ENCODE measurements at regions not wholly inside any gene's neighbourhood (a gene's known extent, or its start where the extent isn't known, plus 50 kb on each side); places are given as distances from the start of the nearest gene placed in this dataset.

GRCh38 chr21:43304206-43304605 is 122.7 kb downstream of the SIK1 start:
- intact Hi-C loops (cut with micrococcal nuclease), result no loop called here
- no peaks in the 10 kb centered on the region for H3K9me3 Mint-ChIP-seq (ENCODE audit: unreplicated experiment)
- ChIA-PET POLR2A (no interaction called here), CTCF (no interaction called here)
- peaks cover 26% of the 10 kb centered on the region for H3K4me1 Mint-ChIP-seq (ENCODE audit: insufficient read depth, unreplicated experiment)
- no peak for DNase-seq (ENCODE audit: unreplicated experiment)
- no peak overlapping the region for H3K4me3 Mint-ChIP-seq (ENCODE audit: unreplicated experiment)
- TF ChIP-seq CTCF (IDR thresholded peaks at IDR 0.05; ENCODE audit: unreplicated experiment), result no peak
- peaks cover 7% of the 10 kb centered on the region for H3K36me3 Mint-ChIP-seq (ENCODE audit: insufficient read depth, unreplicated experiment)
- BruUV-seq (replicated peaks), result no TSS peak
- no peaks in the 10 kb centered on the region for H3K27me3 Mint-ChIP-seq (ENCODE audit: insufficient read depth, unreplicated experiment)
- H3K27ac Mint-ChIP-seq (ENCODE audit: low read depth, unreplicated experiment), result peak overlapping the region; percentile 71

- no peak for TF ChIP-seq CTCF (IDR thresholded peaks at IDR 0.05; ENCODE audit: unreplicated experiment)
- peak overlapping the region; percentile 71 for H3K27ac Mint-ChIP-seq (ENCODE audit: low read depth, unreplicated experiment)
- H3K9me3 Mint-ChIP-seq (ENCODE audit: unreplicated experiment), result no peaks in the 10 kb centered on the region
- CTCF ChIA-PET, result interaction anchor here (0.6 to 0.8 kb wide), 2 partner anchors 10 to 1374 kb away, joined by 3 read pairs; no protein-coding TSS in a partner anchor
- intact Hi-C loops (cut with micrococcal nuclease), result no loop called here
- POLR2A ChIA-PET, result no interaction called here
- no peak for DNase-seq (ENCODE audit: unreplicated experiment)
- H3K4me3 Mint-ChIP-seq (ENCODE audit: unreplicated experiment), result no peak overlapping the region
- H3K36me3 Mint-ChIP-seq (ENCODE audit: insufficient read depth, unreplicated experiment), result peaks cover 7% of the 10 kb centered on the region
- peaks cover 26% of the 10 kb centered on the region for H3K4me1 Mint-ChIP-seq (ENCODE audit: insufficient read depth, unreplicated experiment)
- no peaks in the 10 kb centered on the region for H3K27me3 Mint-ChIP-seq (ENCODE audit: insufficient read depth, unreplicated experiment)
- no TSS peak for BruUV-seq (replicated peaks)
Measured at GRCh38 chr21:43303275-43304178, 123.4 kb downstream of the SIK1 start.

GRCh38 chr21:43302769-43303168 is 124.2 kb downstream of the SIK1 start:
- DNase-seq (ENCODE audit: unreplicated experiment), result no peak
- TF ChIP-seq CTCF (IDR thresholded peaks at IDR 0.05; ENCODE audit: unreplicated experiment), result no peak
- intact Hi-C loops (cut with micrococcal nuclease), result no loop called here
- no peaks in the 10 kb centered on the region for H3K27me3 Mint-ChIP-seq (ENCODE audit: insufficient read depth, unreplicated experiment)
- H3K4me1 Mint-ChIP-seq (ENCODE audit: insufficient read depth, unreplicated experiment), result peaks cover 21% of the 10 kb centered on the region
- no peak overlapping the region for H3K4me3 Mint-ChIP-seq (ENCODE audit: unreplicated experiment)
- ChIA-PET CTCF (interaction anchor here (0.6 kb wide), 1 partner anchor 1373 kb away, joined by 3 read pairs; no protein-coding TSS in a partner anchor), POLR2A (no interaction called here)
- H3K36me3 Mint-ChIP-seq (ENCODE audit: insufficient read depth, unreplicated experiment), result peaks cover 7% of the 10 kb centered on the region
- H3K27ac Mint-ChIP-seq (ENCODE audit: low read depth, unreplicated experiment), result no peak overlapping the region
- no TSS peak for BruUV-seq (replicated peaks)
- no peaks in the 10 kb centered on the region for H3K9me3 Mint-ChIP-seq (ENCODE audit: unreplicated experiment)

- no peak for TF ChIP-seq CTCF (IDR thresholded peaks at IDR 0.05; ENCODE audit: unreplicated experiment)
- Mint-ChIP-seq H3K27me3 (ENCODE audit: insufficient read depth, unreplicated experiment) (no peaks in the 10 kb centered on the region), H3K27ac (ENCODE audit: low read depth, unreplicated experiment) (no peak overlapping the region), H3K9me3 (ENCODE audit: unreplicated experiment) (no peaks in the 10 kb centered on the region), H3K4me1 (ENCODE audit: insufficient read depth, unreplicated experiment) (peaks cover 15% of the 10 kb centered on the region), H3K36me3 (ENCODE audit: insufficient read depth, unreplicated experiment) (peaks cover under 1% of the 10 kb centered on the region), H3K4me3 (ENCODE audit: unreplicated experiment) (no peak overlapping the region)
- no TSS peak for BruUV-seq (replicated peaks)
- DNase-seq (ENCODE audit: unreplicated experiment), result no peak
- intact Hi-C loops (cut with micrococcal nuclease), result no loop called here
- POLR2A ChIA-PET, result interaction anchor here (1.0 to 1.7 kb wide), 2 partner anchors 71 to 105 kb away, joined by 3 to 6 read pairs; no protein-coding TSS in a partner anchor
- CTCF ChIA-PET, result no interaction called here
Measured at GRCh38 chr21:43302062-43302700, 124.8 kb downstream of the SIK1 start.

All from MCF 10A (cell line).